ENCODE measurements at regions not wholly inside any gene's neighbourhood (a gene's known extent, or its start where the extent isn't known, plus 50 kb on each side); places are given as distances from the start of the nearest gene placed in this dataset.

DNA sequence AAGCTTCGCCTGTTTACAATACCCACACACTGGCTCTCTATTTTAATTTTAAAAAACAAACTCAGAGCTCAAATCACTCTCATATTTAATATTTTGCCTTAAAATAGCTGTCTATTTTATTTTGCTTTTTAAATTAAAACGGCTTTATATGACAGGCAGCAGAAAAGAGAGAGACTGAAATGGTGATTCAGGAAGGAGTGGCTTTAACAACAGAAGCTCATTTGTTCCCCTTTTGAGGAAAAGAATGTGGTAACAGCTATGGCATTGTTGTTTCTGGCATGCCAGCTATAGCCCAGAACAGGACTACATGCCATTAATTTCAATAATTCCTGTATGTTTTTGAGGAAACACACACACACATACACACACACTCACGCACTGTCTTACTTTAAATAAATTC lies 234.2 kb upstream of the PTBP2 start:
- no peaks in the 10 kb centered on the region for H3K4me1 ChIP-seq (ENCODE audit: control insufficient read depth, extremely low read depth, insufficient read depth, low read length)
- H2AFZ ChIP-seq (ENCODE audit: low read depth, low read length), result no peak overlapping the region
- ChIA-PET CTCF (interaction anchor here (1.1 to 1.5 kb wide), 3 partner anchors 9 to 251 kb away, joined by 3 to 9 read pairs (median 5); no protein-coding TSS in a partner anchor), POLR2A (no interaction called here)
- no peak overlapping the region for H3K9ac ChIP-seq (replicated peaks; ENCODE audit: extremely low read depth, insufficient read depth, low read length)
- no peak for FAIRE-seq
- H3K4me3 ChIP-seq (replicated peaks in 1 of 3; ENCODE audit: insufficient read depth in 1 of 3, low read depth in 1 of 3, low read length in 3 of 3), result no peak overlapping the region
- intact Hi-C loops (cut with micrococcal nuclease), result no loop called here
- dilution Hi-C loops (cut with MboI; ENCODE audit: extremely low pct_ligation_motif_present, low sequenced_read_pairs), result no loop called here
- H3K9me1 ChIP-seq (replicated peaks; ENCODE audit: control insufficient read depth, extremely low read depth, insufficient read depth, low read length), result no peaks in the 10 kb centered on the region
- no peaks in the 10 kb centered on the region for H3K79me2 ChIP-seq (ENCODE audit: control insufficient read depth, insufficient read depth, low read length)
- no peak overlapping the region for H3K27ac ChIP-seq (ENCODE audit: insufficient read depth, low read depth, low read length)
- H3K9me3 ChIP-seq (replicated peaks; ENCODE audit: control insufficient read depth, insufficient read depth, low read length), result no peaks in the 10 kb centered on the region
- H3K4me2 ChIP-seq (ENCODE audit: insufficient read depth, low read length), result no peak overlapping the region
- peak; percentile 65 for DNase-seq (ENCODE audit: low read depth, low spot score)
- TF ChIP-seq JUN (IDR thresholded peaks at IDR 0.05; ENCODE audit: borderline replicate concordance, insufficient read depth, insufficient read length, low read depth) (no peak), GATA2 (IDR thresholded peaks at IDR 0.05; ENCODE audit: insufficient read depth, insufficient read length, low read depth, low read length) (no peak), EZH2 (IDR thresholded peaks at IDR 0.05; ENCODE audit: borderline replicate concordance, low read depth, low read length, severe bottlenecking) (no peak), POLR2A (IDR thresholded peaks at IDR 0.05; ENCODE audit: low read depth, low read length) (no peak)
- H3K36me3 ChIP-seq (ENCODE audit: control insufficient read depth in 2 of 2, extremely low read depth in 1 of 2, insufficient read depth in 2 of 2, low read length in 2 of 2), result no peaks in the 10 kb centered on the region
- no TSS peak for BruUV-seq (replicated peaks)
- H3K27me3 ChIP-seq (ENCODE audit: control insufficient read depth in 2 of 2, insufficient read depth in 2 of 2, low read length in 2 of 2), result peaks cover 0 to 6% of the 10 kb centered on the region in 2 experiments
- H4K20me1 ChIP-seq (replicated peaks; ENCODE audit: control insufficient read depth, extremely low read depth, insufficient read depth, low read length), result no peaks in the 10 kb centered on the region

DNA sequence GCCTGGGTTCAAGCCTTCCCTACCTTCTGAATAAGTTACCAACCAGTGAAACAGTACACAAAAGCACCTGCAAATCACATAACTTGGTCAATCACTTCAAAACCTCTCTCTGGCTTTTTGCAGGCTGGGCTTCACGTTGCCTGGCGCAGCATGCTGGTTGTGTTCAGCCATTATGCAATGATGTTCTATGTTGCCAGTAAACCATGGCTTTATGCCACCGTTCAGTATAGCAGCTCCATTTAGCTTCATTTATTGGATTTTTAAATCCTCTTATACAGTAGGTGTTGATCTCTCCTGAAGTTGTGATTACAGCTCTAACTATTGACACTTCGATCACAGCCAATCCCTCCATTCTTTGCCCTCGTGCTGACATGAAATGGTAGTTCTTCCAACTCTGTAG lies 233.6 kb upstream of the PTBP2 start:
- no peak overlapping the region for H3K4me3 ChIP-seq (replicated peaks in 1 of 3; ENCODE audit: insufficient read depth in 1 of 3, low read depth in 1 of 3, low read length in 3 of 3)
- H3K9me1 ChIP-seq (replicated peaks; ENCODE audit: control insufficient read depth, extremely low read depth, insufficient read depth, low read length), result no peaks in the 10 kb centered on the region
- H3K9me3 ChIP-seq (replicated peaks; ENCODE audit: control insufficient read depth, insufficient read depth, low read length), result no peaks in the 10 kb centered on the region
- H3K79me2 ChIP-seq (ENCODE audit: control insufficient read depth, insufficient read depth, low read length), result no peaks in the 10 kb centered on the region
- intact Hi-C loops (cut with micrococcal nuclease), result no loop called here
- DNase-seq (ENCODE audit: low read depth, low spot score) (no peak), FAIRE-seq (no peak)
- TF ChIP-seq, protein P1, sequence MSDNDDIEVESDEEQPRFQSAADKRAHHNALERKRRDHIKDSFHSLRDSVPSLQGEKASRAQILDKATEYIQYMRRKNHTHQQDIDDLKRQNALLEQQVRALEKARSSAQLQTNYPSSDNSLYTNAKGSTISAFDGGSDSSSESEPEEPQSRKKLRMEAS (IDR thresholded peaks at IDR 0.05; ENCODE audit: insufficient read depth, insufficient read length), result no peak
- TF ChIP-seq JUN (IDR thresholded peaks at IDR 0.05; ENCODE audit: borderline replicate concordance, insufficient read depth, insufficient read length, low read depth) (no peak), POLR2A (IDR thresholded peaks at IDR 0.05; ENCODE audit: low read depth, low read length) (no peak), GATA2 (IDR thresholded peaks at IDR 0.05; ENCODE audit: insufficient read depth, insufficient read length, low read depth, low read length) (no peak), FOS (IDR thresholded peaks at IDR 0.05; ENCODE audit: borderline replicate concordance, insufficient read depth, low read length) (no peak), MYC (IDR thresholded peaks at IDR 0.05; ENCODE audit: low read depth, low read length) (no peak), EZH2 (IDR thresholded peaks at IDR 0.05; ENCODE audit: borderline replicate concordance, low read depth, low read length, severe bottlenecking) (no peak), POLR2AphosphoS5 (IDR thresholded peaks at IDR 0.05; ENCODE audit: insufficient read depth, low read depth, low read length) (no peak)
- TF ChIP-seq, protein P2, sequence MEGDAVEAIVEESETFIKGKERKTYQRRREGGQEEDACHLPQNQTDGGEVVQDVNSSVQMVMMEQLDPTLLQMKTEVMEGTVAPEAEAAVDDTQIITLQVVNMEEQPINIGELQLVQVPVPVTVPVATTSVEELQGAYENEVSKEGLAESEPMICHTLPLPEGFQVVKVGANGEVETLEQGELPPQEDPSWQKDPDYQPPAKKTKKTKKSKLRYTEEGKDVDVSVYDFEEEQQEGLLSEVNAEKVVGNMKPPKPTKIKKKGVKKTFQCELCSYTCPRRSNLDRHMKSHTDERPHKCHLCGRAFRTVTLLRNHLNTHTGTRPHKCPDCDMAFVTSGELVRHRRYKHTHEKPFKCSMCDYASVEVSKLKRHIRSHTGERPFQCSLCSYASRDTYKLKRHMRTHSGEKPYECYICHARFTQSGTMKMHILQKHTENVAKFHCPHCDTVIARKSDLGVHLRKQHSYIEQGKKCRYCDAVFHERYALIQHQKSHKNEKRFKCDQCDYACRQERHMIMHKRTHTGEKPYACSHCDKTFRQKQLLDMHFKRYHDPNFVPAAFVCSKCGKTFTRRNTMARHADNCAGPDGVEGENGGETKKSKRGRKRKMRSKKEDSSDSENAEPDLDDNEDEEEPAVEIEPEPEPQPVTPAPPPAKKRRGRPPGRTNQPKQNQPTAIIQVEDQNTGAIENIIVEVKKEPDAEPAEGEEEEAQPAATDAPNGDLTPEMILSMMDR (IDR thresholded peaks at IDR 0.05; ENCODE audit: extremely low read depth in 1 of 2, insufficient read depth in 1 of 2, low read depth in 1 of 2, low read length in 2 of 2), result no peak
- H3K27me3 ChIP-seq (ENCODE audit: control insufficient read depth in 2 of 2, insufficient read depth in 2 of 2, low read length in 2 of 2), result peaks cover 0 to 6% of the 10 kb centered on the region in 2 experiments
- CTCF ChIA-PET, result interaction anchor here (1.1 to 1.5 kb wide), 3 partner anchors 10 to 251 kb away, joined by 3 to 9 read pairs (median 5); no protein-coding TSS in a partner anchor
- H3K27ac ChIP-seq (ENCODE audit: insufficient read depth, low read depth, low read length), result no peak overlapping the region
- no peak overlapping the region for H3K9ac ChIP-seq (replicated peaks; ENCODE audit: extremely low read depth, insufficient read depth, low read length)
- H3K36me3 ChIP-seq (ENCODE audit: control insufficient read depth in 2 of 2, extremely low read depth in 1 of 2, insufficient read depth in 2 of 2, low read length in 2 of 2), result no peaks in the 10 kb centered on the region
- POLR2A ChIA-PET, result no interaction called here
- H2AFZ ChIP-seq (ENCODE audit: low read depth, low read length), result no peak overlapping the region
- no peaks in the 10 kb centered on the region for H3K4me1 ChIP-seq (ENCODE audit: control insufficient read depth, extremely low read depth, insufficient read depth, low read length)
- H4K20me1 ChIP-seq (replicated peaks; ENCODE audit: control insufficient read depth, extremely low read depth, insufficient read depth, low read length), result no peaks in the 10 kb centered on the region
- BruUV-seq (replicated peaks), result no TSS peak
- H3K4me2 ChIP-seq (ENCODE audit: insufficient read depth, low read length), result no peak overlapping the region
- dilution Hi-C loops (cut with MboI; ENCODE audit: extremely low pct_ligation_motif_present, low sequenced_read_pairs), result no loop called here

All from endothelial cell of umbilical vein (primary cell).